ENCODE measurements at regions not wholly inside any gene's neighbourhood (a gene's known extent, or its start where the extent isn't known, plus 50 kb on each side); places are given as distances from the start of the nearest gene placed in this dataset.

DNA sequence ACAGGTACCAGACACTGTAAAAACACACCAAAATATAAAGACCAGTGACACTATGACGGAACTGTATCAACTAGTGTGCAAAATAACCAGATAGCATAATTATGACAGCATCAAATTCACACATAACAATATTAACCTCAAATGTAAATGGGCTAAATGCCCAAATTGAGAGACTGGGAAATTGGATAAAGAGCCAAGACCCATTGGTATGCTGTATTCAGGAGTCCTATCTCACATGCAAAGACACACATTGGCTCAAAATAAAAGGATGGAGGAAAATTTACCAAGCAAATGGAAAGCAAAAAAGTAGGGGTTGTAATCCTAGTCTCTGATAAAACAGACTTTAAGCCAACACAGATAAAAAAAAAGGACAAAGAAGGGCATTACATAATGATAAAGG is 416.3 kb upstream of the ZNF608 start:
- intact Hi-C loops (cut with DNase I; ENCODE audit: low total_unique reads): no loop called here
- Histone ChIP-seq H3K4me3 (no peak overlapping the region), H3K4me1 (no peaks in the 10 kb centered on the region), H3K36me3 (no peaks in the 10 kb centered on the region), H3K9me3 (peaks cover 0 to 3% of the 10 kb centered on the region in 2 donors), H3K27me3 (no peaks in the 10 kb centered on the region), H3K27ac (no peak overlapping the region)
- no peak for TF ChIP-seq CTCF (IDR thresholded peaks at IDR 0.05)
- TF ChIP-seq POLR2A (IDR thresholded peaks at IDR 0.05): no peak
- DNase-seq: no peak

- no peaks in the 10 kb centered on the region for H3K36me3 ChIP-seq
- intact Hi-C loops (cut with DNase I; ENCODE audit: low total_unique reads): no loop called here
- H3K27me3 ChIP-seq: no peaks in the 10 kb centered on the region
- no peak for DNase-seq
- H3K4me1 ChIP-seq: no peaks in the 10 kb centered on the region
- no peak overlapping the region for H3K27ac ChIP-seq
- no peak overlapping the region for H3K4me3 ChIP-seq
- no peaks in the 10 kb centered on the region for H3K9me3 ChIP-seq
- TF ChIP-seq POLR2A (IDR thresholded peaks at IDR 0.05): no peak
- no peak for TF ChIP-seq CTCF (IDR thresholded peaks at IDR 0.05)
These were observed 423.0 kb upstream of the ZNF608 start for GRCh38 chr5:125169396-125169795.

DNA sequence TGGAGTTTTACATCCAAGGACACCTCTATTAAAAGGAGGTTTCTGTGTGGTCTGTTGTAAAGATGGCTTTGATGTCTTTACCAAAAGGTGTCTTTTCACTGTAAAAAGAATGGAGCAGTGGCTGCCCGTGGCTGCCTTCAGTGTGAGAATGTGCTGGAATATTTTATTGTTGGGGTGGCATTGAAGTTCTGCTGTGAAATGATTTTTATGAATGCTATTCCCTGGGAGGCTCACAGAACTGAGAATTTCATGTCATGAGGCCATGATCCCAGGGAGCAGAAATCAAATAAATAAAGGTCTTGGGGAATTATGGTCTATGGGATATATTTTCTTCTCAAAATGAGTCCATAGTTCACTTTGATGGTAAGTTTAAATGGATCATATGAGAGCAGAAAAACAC is 425.2 kb upstream of the ZNF608 start:
- TF ChIP-seq POLR2A (IDR thresholded peaks at IDR 0.05): no peak
- no peak for TF ChIP-seq CTCF (IDR thresholded peaks at IDR 0.05)
- intact Hi-C loops (cut with DNase I; ENCODE audit: low total_unique reads): no loop called here
- no peak for DNase-seq
- H3K27me3 ChIP-seq: no peaks in the 10 kb centered on the region
- H3K9me3 ChIP-seq: no peaks in the 10 kb centered on the region
- no peaks in the 10 kb centered on the region for H3K4me1 ChIP-seq
- no peaks in the 10 kb centered on the region for H3K36me3 ChIP-seq
- no peak overlapping the region for H3K4me3 ChIP-seq
- no peak overlapping the region for H3K27ac ChIP-seq

- no peak overlapping the region for H3K27ac ChIP-seq
- no peaks in the 10 kb centered on the region for H3K9me3 ChIP-seq
- no peaks in the 10 kb centered on the region for H3K36me3 ChIP-seq
- TF ChIP-seq POLR2A (IDR thresholded peaks at IDR 0.05) (no peak), CTCF (IDR thresholded peaks at IDR 0.05) (no peak)
- no peak for DNase-seq
- no peaks in the 10 kb centered on the region for H3K27me3 ChIP-seq
- H3K4me1 ChIP-seq: no peaks in the 10 kb centered on the region
- intact Hi-C loops (cut with DNase I; ENCODE audit: low total_unique reads): no loop called here
- H3K4me3 ChIP-seq: no peak overlapping the region
These were observed 429.0 kb upstream of the ZNF608 start for GRCh38 chr5:125175348-125176004.

- no peak overlapping the region for H3K4me3 ChIP-seq
- intact Hi-C loops (cut with DNase I; ENCODE audit: low total_unique reads): no loop called here
- DNase-seq: no peak
- H3K9me3 ChIP-seq: no peaks in the 10 kb centered on the region
- no peaks in the 10 kb centered on the region for H3K4me1 ChIP-seq
- H3K36me3 ChIP-seq: no peaks in the 10 kb centered on the region
- no peaks in the 10 kb centered on the region for H3K27me3 ChIP-seq
- TF ChIP-seq POLR2A (IDR thresholded peaks at IDR 0.05): no peak
- no peak for TF ChIP-seq CTCF (IDR thresholded peaks at IDR 0.05)
- no peak overlapping the region for H3K27ac ChIP-seq
These were observed 429.6 kb upstream of the ZNF608 start for GRCh38 chr5:125176005-125176390.
